ENCODE measurements at regions not wholly inside any gene's neighbourhood (a gene's known extent, or its start where the extent isn't known, plus 50 kb on each side); places are given as distances from the start of the nearest gene placed in this dataset.

GRCh38 chr20:19807946-19808330 lies 49.9 kb downstream of the RIN2 start:
- no peaks in the 10 kb centered on the region for H3K27me3 ChIP-seq (ENCODE audit: control insufficient read depth, insufficient read depth, low read length)
- H3K9ac ChIP-seq (ENCODE audit: low read depth, low read length) = no peak overlapping the region
- H3K27ac ChIP-seq (ENCODE audit: low read depth, low read length) = no peak overlapping the region
- no peaks in the 10 kb centered on the region for H3K9me3 ChIP-seq (ENCODE audit: control insufficient read depth, insufficient read depth, low read length)
- H3K4me1 ChIP-seq (ENCODE audit: control insufficient read depth, insufficient read depth, low read length) = no peaks in the 10 kb centered on the region
- no peaks in the 10 kb centered on the region for H3K36me3 ChIP-seq (ENCODE audit: control insufficient read depth, insufficient read depth, low read length)
- no peak overlapping the region for H3K4me3 ChIP-seq (ENCODE audit: low read depth, low read length)

DNA sequence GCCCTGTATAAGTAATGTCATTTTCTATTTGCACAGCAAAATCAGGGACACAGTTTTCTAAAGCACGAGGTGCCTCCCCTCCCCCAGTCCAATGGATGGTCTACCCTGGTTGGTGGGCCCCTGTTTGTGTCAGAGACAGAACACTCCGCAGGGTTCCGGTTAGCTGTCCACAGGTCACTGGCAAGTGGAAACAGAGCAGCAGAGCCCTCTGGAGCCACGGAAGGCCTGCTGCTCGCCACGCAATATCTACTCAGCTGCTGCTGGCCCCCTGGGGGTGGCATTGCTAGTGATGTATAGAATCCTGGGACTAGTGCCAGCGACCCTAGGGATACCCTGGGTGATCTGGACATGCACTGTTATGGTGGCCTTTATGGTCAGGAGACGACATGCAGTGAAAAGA lies 50.4 kb downstream of the RIN2 start:
- Histone ChIP-seq H3K36me3 (ENCODE audit: control insufficient read depth, insufficient read depth, low read length) (no peaks in the 10 kb centered on the region), H3K4me3 (ENCODE audit: low read depth, low read length) (no peak overlapping the region), H3K27ac (ENCODE audit: low read depth, low read length) (no peak overlapping the region)

GRCh38 chr20:19809505-19809904 lies 51.4 kb downstream of the RIN2 start:
- Histone ChIP-seq H3K27ac (ENCODE audit: low read depth, low read length) (no peak overlapping the region), H3K4me3 (ENCODE audit: low read depth, low read length) (no peak overlapping the region), H3K9ac (ENCODE audit: low read depth, low read length) (no peak overlapping the region), H3K27me3 (ENCODE audit: control insufficient read depth, insufficient read depth, low read length) (no peaks in the 10 kb centered on the region), H3K4me1 (ENCODE audit: control insufficient read depth, insufficient read depth, low read length) (no peaks in the 10 kb centered on the region), H3K9me3 (ENCODE audit: control insufficient read depth, insufficient read depth, low read length) (no peaks in the 10 kb centered on the region), H3K36me3 (ENCODE audit: control insufficient read depth, insufficient read depth, low read length) (no peaks in the 10 kb centered on the region)

More for the DNA sequence above, 50.4 kb downstream of the RIN2 start:
- Histone ChIP-seq H3K27me3 (ENCODE audit: control insufficient read depth, insufficient read depth, low read length) (no peaks in the 10 kb centered on the region), H3K9ac (ENCODE audit: low read depth, low read length) (no peak overlapping the region), H3K9me3 (ENCODE audit: control insufficient read depth, insufficient read depth, low read length) (no peaks in the 10 kb centered on the region), H3K4me1 (ENCODE audit: control insufficient read depth, insufficient read depth, low read length) (no peaks in the 10 kb centered on the region)

DNA sequence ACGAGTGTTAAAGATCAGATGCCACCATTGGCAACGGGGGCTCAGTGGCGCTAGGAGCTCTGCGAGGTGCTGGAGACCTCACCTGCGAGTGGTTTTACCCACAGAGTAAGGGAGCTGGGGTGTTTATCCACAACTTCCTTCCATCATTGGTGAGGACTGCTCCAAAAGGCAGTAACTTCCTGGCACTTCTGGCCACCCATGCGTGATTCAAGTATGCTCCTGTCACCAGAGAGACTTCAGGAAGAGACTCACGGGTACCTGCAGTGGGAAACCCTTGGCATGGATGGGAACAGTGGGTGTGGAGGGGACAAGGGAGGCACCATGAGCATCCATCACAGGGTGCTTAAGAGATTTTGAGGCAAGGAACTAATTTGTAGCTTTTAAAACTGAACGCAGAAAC lies 53.2 kb downstream of the RIN2 start:
- Histone ChIP-seq H3K4me3 (ENCODE audit: low read depth, low read length) (no peak overlapping the region), H3K9ac (ENCODE audit: low read depth, low read length) (no peak overlapping the region), H3K27me3 (ENCODE audit: control insufficient read depth, insufficient read depth, low read length) (no peaks in the 10 kb centered on the region), H3K9me3 (ENCODE audit: control insufficient read depth, insufficient read depth, low read length) (no peaks in the 10 kb centered on the region), H3K36me3 (ENCODE audit: control insufficient read depth, insufficient read depth, low read length) (no peaks in the 10 kb centered on the region), H3K4me1 (ENCODE audit: control insufficient read depth, insufficient read depth, low read length) (peaks cover 6% of the 10 kb centered on the region; the same call in 1 of the 2 replicates), H3K27ac (ENCODE audit: low read depth, low read length) (no peak overlapping the region)

GRCh38 chr20:19812056-19812455 lies 54.0 kb downstream of the RIN2 start:
- Histone ChIP-seq H3K4me1 (ENCODE audit: control insufficient read depth, insufficient read depth, low read length) (peaks cover 6% of the 10 kb centered on the region; the same call in 1 of the 2 replicates), H3K9ac (ENCODE audit: low read depth, low read length) (no peak overlapping the region), H3K36me3 (ENCODE audit: control insufficient read depth, insufficient read depth, low read length) (no peaks in the 10 kb centered on the region), H3K4me3 (ENCODE audit: low read depth, low read length) (no peak overlapping the region), H3K27me3 (ENCODE audit: control insufficient read depth, insufficient read depth, low read length) (no peaks in the 10 kb centered on the region), H3K9me3 (ENCODE audit: control insufficient read depth, insufficient read depth, low read length) (no peaks in the 10 kb centered on the region), H3K27ac (ENCODE audit: low read depth, low read length) (no peak overlapping the region)

- Histone ChIP-seq H3K27me3 (ENCODE audit: control insufficient read depth, insufficient read depth, low read length) (no peaks in the 10 kb centered on the region), H3K4me1 (ENCODE audit: control insufficient read depth, insufficient read depth, low read length) (peaks cover 6% of the 10 kb centered on the region; the same call in 1 of the 2 replicates), H3K9ac (ENCODE audit: low read depth, low read length) (no peak overlapping the region), H3K36me3 (ENCODE audit: control insufficient read depth, insufficient read depth, low read length) (no peaks in the 10 kb centered on the region), H3K9me3 (ENCODE audit: control insufficient read depth, insufficient read depth, low read length) (no peaks in the 10 kb centered on the region), H3K27ac (ENCODE audit: low read depth, low read length) (no peak overlapping the region), H3K4me3 (ENCODE audit: low read depth, low read length) (no peak overlapping the region)
These were observed 54.6 kb downstream of the RIN2 start for GRCh38 chr20:19812696-19813095.

- no peak overlapping the region for H3K4me3 ChIP-seq (ENCODE audit: low read depth, low read length)
- H3K9ac ChIP-seq (ENCODE audit: low read depth, low read length) = no peak overlapping the region
- no peaks in the 10 kb centered on the region for H3K36me3 ChIP-seq (ENCODE audit: control insufficient read depth, insufficient read depth, low read length)
- H3K4me1 ChIP-seq (ENCODE audit: control insufficient read depth, insufficient read depth, low read length) = peaks cover 6% of the 10 kb centered on the region; the same call in 1 of the 2 replicates
- no peaks in the 10 kb centered on the region for H3K27me3 ChIP-seq (ENCODE audit: control insufficient read depth, insufficient read depth, low read length)
- no peaks in the 10 kb centered on the region for H3K9me3 ChIP-seq (ENCODE audit: control insufficient read depth, insufficient read depth, low read length)
- H3K27ac ChIP-seq (ENCODE audit: low read depth, low read length) = no peak overlapping the region
These were observed 56.0 kb downstream of the RIN2 start for GRCh38 chr20:19813846-19814640.

- peaks cover 6% of the 10 kb centered on the region; the same call in 1 of the 2 replicates for H3K4me1 ChIP-seq (ENCODE audit: control insufficient read depth, insufficient read depth, low read length)
- no peaks in the 10 kb centered on the region for H3K9me3 ChIP-seq (ENCODE audit: control insufficient read depth, insufficient read depth, low read length)
- no peak overlapping the region for H3K4me3 ChIP-seq (ENCODE audit: low read depth, low read length)
- peak overlapping the region; percentile 72 for H3K27ac ChIP-seq (ENCODE audit: low read depth, low read length)
- H3K27me3 ChIP-seq (ENCODE audit: control insufficient read depth, insufficient read depth, low read length) = no peaks in the 10 kb centered on the region
- H3K36me3 ChIP-seq (ENCODE audit: control insufficient read depth, insufficient read depth, low read length) = no peaks in the 10 kb centered on the region
- no peak overlapping the region for H3K9ac ChIP-seq (ENCODE audit: low read depth, low read length)
These were observed 57.5 kb downstream of the RIN2 start for GRCh38 chr20:19815553-19815991.

DNA sequence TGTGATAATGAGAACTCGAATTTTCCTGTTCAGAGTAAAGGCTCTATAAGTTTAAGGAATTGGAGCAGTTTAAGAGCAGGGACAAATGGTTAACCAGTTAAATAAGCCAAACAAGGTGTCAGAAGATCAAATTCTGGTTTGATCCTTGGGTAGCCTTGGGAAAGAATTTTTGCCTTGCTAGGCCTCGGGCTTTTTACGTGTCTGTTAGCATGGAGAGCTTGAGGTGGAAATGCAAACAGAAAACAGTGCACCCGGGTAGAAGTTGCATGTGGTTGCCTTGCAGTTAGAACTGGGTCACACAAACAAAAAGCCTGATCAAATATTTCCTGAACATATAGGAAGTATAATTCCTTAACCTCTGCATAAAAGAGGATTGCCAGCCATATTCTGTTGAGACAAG lies 58.3 kb downstream of the RIN2 start:
- H3K4me1 ChIP-seq (ENCODE audit: control insufficient read depth, insufficient read depth, low read length) = peaks cover 6% of the 10 kb centered on the region; the same call in 1 of the 2 replicates
- H3K9ac ChIP-seq (ENCODE audit: low read depth, low read length) = no peak overlapping the region
- H3K9me3 ChIP-seq (ENCODE audit: control insufficient read depth, insufficient read depth, low read length) = no peaks in the 10 kb centered on the region
- no peak overlapping the region for H3K27ac ChIP-seq (ENCODE audit: low read depth, low read length)
- H3K4me3 ChIP-seq (ENCODE audit: low read depth, low read length) = no peak overlapping the region
- H3K27me3 ChIP-seq (ENCODE audit: control insufficient read depth, insufficient read depth, low read length) = no peaks in the 10 kb centered on the region
- no peaks in the 10 kb centered on the region for H3K36me3 ChIP-seq (ENCODE audit: control insufficient read depth, insufficient read depth, low read length)

- H3K4me3 ChIP-seq (ENCODE audit: low read depth, low read length) = no peak overlapping the region
- no peaks in the 10 kb centered on the region for H3K27me3 ChIP-seq (ENCODE audit: control insufficient read depth, insufficient read depth, low read length)
- peaks cover 6% of the 10 kb centered on the region; the same call in 1 of the 2 replicates for H3K4me1 ChIP-seq (ENCODE audit: control insufficient read depth, insufficient read depth, low read length)
- H3K9me3 ChIP-seq (ENCODE audit: control insufficient read depth, insufficient read depth, low read length) = no peaks in the 10 kb centered on the region
- no peak overlapping the region for H3K9ac ChIP-seq (ENCODE audit: low read depth, low read length)
- H3K36me3 ChIP-seq (ENCODE audit: control insufficient read depth, insufficient read depth, low read length) = no peaks in the 10 kb centered on the region
- no peak overlapping the region for H3K27ac ChIP-seq (ENCODE audit: low read depth, low read length)
These were observed 59.0 kb downstream of the RIN2 start for GRCh38 chr20:19817017-19817416.

DNA sequence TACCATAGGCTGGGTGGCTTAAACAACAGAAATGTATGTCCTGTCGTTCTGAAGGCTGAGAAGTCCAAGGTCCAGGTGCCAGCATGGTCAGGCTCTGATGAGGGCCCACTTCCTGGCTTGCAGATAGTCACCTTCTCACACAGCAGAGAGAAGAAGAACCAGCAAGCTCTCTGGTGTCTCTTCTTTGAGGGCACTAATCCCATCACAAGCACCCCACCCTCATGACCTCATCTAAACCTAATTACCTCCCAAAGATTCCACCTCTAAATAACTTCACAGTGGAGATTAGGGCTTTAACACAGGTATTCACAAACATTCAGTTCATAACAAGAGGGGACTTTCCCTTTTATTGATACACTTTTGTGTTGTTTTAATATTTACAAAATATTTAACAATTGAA lies 61.1 kb downstream of the RIN2 start:
- Histone ChIP-seq H3K27me3 (ENCODE audit: control insufficient read depth, insufficient read depth, low read length) (no peaks in the 10 kb centered on the region), H3K36me3 (ENCODE audit: control insufficient read depth, insufficient read depth, low read length) (no peaks in the 10 kb centered on the region), H3K9me3 (ENCODE audit: control insufficient read depth, insufficient read depth, low read length) (no peaks in the 10 kb centered on the region), H3K4me1 (ENCODE audit: control insufficient read depth, insufficient read depth, low read length) (peaks cover 6% of the 10 kb centered on the region; the same call in 1 of the 2 replicates), H3K9ac (ENCODE audit: low read depth, low read length) (no peak overlapping the region), H3K27ac (ENCODE audit: low read depth, low read length) (no peak overlapping the region), H3K4me3 (ENCODE audit: low read depth, low read length) (no peak overlapping the region)
